ENCODE measurements at regions not wholly inside any gene's neighbourhood (a gene's known extent, or its start where the extent isn't known, plus 50 kb on each side); places are given as distances from the start of the nearest gene placed in this dataset.
"Not testable (repeated sequence)": the region's sequence is repeated elsewhere in the genome, so short reads cannot be mapped to it uniquely, and the experiment has no call there.

- DNase-seq, result peak; percentile 14 to 76
Observed at GRCh38 chr6:27668442-27669294, 195.8 kb upstream of the ZNF184 start.

- DNase-seq, result no peak
Observed at GRCh38 chr6:27667657-27668441, 194.9 kb upstream of the ZNF184 start.

GRCh38 chr6:27667016-27667656 lies 194.2 kb upstream of the ZNF184 start:
- DNase-seq, result no peak

GRCh38 chr6:27662769-27663168 lies 189.9 kb upstream of the ZNF184 start:
- DNase-seq, result no peak

GRCh38 chr6:27662212-27662611 lies 189.3 kb upstream of the ZNF184 start:
- not testable (repeated sequence) for DNase-seq

- DNase-seq, result not testable (repeated sequence)
Observed at GRCh38 chr6:27653143-27653825, 180.4 kb upstream of the ZNF184 start.

GRCh38 chr6:27651371-27651732 lies 178.4 kb upstream of the ZNF184 start:
- no peak for DNase-seq

GRCh38 chr6:27650620-27651370 lies 177.9 kb upstream of the ZNF184 start:
- peak; percentile 16 to 71 for DNase-seq

GRCh38 chr6:27644528-27644927 lies 171.6 kb upstream of the ZNF184 start:
- DNase-seq, result no peak

- DNase-seq, result no peak
Observed at GRCh38 chr6:27642744-27643456, 170.0 kb upstream of the ZNF184 start.

GRCh38 chr6:27635886-27636285 lies 163.0 kb upstream of the ZNF184 start:
- DNase-seq, result not testable (repeated sequence)

GRCh38 chr6:27633221-27633688 lies 160.3 kb upstream of the ZNF184 start:
- not testable (repeated sequence) for DNase-seq

GRCh38 chr6:27631609-27631916 lies 158.7 kb upstream of the ZNF184 start:
- no peak for DNase-seq

GRCh38 chr6:27630727-27631608 lies 158.1 kb upstream of the ZNF184 start:
- DNase-seq, result peak in 1 of 2 experiments; percentile 59

GRCh38 chr6:27624694-27625262 lies 151.9 kb upstream of the ZNF184 start:
- DNase-seq, result no peak

- DNase-seq, result no peak
Observed at GRCh38 chr6:27623103-27623502, 150.2 kb upstream of the ZNF184 start.

- no peak for DNase-seq
Observed at GRCh38 chr6:27619436-27619835, 146.5 kb upstream of the ZNF184 start.

- DNase-seq, result peak in 1 of 2 experiments; percentile 18
Observed at GRCh38 chr6:27617700-27618689, 145.1 kb upstream of the ZNF184 start.

Data from NCI-H526 (cell line).